GM19324 (cell line): ENCODE measurements at regions not wholly inside any gene's neighbourhood (a gene's known extent, or its start where the extent isn't known, plus 50 kb on each side); places are given as distances from the start of the nearest gene placed in this dataset.

ENCODE experiments used
- ATAC-seq: cut with Tn5 transposase; IDR thresholded peaks from one replicate; pipeline ENCODE4 v1.9.1; 2021; ENCODE audit warnings: mild to moderate bottlenecking, moderate library complexity; ENCODE audit not compliant: unreplicated experiment, low FRiP score

GRCh38 chr9:14031810-14032209 lies 282.1 kb downstream of the NFIB start:
- ATAC-seq: no peak

GRCh38 chr9:14031060-14031414 lies 282.9 kb downstream of the NFIB start:
- no peak for ATAC-seq

DNA sequence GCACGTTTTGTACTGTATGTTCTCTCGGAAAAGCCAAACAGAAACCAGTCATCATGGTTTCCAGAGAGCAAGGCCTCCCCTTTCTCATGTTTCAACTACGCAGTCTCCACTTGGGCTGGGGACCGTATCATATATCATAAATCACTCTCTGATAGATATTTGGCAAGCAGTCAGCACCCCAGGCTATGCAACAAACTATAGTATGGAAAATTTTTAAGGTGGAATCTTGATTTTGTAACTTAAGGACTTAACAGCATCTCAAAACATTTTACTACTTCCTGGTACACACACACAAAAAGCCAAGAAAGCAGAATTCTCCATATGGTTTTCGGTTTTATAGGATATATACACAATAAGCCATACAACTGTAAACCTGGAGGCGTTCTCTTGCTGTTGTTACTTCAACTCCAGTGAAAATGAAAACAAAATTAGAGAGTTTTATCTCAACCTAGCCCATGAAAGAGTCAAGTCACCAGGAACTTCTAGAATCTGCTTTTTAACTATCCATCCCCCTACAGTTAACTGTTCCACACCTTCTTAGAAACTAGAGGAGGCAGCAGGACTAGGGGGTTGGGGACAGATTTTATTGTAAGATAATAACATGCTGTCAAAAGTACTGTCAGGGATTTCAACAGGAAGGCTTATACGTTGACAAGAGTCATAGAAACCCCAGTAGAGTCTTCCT lies 283.4 kb downstream of the NFIB start:
- ATAC-seq: no peak

GRCh38 chr9:14029806-14030374 lies 284.1 kb downstream of the NFIB start:
- no peak for ATAC-seq

DNA sequence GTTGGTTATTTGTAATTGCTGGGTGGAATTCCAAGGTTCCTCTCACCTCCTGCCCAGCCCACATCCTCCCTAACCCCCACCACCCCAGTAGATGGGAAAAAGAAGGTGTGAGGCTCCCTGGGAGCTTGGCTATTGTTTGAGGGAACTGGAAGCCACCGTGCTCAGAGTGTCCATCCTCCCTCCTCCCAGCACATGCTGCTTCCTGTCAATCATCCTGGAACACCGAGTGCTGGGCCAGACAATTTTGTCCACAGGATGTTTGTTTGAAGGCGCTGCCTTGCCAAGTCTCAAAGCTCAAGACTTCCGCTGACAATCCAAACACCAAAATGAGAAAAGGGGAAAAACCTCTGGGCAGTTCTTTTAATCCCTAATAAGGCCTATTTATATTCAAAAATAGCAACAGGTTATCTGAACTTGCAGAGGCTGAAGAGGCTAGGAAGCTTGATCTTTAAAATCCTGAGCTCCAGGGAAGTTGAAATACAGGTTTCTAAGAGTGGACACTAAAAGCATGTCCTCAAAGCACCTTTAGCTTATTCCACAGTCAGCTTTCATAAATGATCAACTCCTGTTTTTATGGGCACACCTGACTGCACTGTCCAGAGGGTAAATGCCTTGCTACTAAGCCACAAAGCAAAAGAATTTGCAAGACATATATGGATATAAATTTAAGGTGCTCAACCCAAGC lies 286.7 kb downstream of the NFIB start:
- ATAC-seq: no peak

DNA sequence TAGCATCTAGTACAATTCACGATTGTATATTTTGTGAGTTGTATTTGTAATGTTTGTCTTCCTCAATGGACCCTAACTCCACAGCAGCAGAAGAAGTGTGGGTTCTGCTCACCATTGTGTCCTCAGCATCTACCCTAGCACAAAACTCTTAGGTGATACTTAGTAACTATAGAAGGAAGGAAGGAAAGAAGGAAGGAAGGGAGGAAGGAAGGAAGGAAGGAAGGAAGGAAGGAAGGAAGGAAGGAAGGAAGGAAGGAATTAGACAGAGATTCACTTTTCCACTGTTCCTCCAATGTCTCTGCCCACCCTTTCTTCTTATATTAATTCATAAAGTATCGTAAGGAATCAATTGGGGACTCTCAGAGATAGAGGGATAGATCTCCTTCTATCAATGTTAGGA lies 288.2 kb downstream of the NFIB start:
- ATAC-seq: no peak

DNA sequence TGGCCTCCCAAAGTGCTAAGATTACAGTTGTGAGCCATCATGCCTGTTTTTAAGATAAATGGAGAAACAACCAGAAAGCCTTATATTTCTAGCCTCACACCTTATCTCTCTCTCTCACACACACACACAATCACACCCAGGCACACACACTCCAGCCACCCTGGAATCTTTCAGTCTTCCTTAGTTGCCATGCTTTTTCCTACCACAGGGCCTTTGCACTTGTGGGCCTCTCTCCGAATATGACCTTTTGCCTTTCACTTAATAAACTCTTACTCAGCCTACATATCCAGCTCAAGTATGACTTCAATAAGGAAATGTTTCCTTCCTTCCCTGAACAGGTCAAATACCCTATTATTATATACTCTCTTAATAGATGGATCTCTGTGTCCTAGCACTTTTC lies 290.7 kb downstream of the NFIB start:
- no peak for ATAC-seq

DNA sequence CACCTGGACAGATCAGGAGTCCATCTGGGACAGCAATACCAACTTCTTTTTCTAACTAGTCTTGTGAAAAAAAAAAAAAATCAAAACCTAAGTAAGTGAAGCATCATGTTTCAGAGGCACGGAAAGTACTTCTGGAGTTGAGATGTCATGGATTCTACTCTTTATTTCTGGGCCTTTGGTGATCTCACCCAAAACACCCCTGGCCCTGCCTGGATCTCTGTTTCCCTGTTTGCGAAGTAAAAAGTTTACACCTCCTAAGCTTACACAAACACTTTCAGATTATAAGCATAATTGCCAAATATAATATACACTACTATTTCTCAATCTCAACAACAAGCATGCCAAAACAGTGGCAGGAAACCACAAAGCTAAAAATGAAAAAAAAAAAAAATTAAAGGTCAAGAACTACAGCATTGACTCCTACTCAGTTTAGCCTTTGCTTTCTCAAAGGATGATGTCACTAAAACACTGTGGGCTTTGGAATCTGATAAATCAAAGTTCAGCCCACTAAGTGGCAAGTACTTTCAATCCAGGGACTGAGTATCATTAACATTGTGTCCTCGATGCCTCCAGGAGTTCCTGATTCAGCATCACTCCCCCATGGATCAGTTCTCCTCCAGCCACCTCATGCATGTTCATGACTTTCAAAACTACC lies 291.9 kb downstream of the NFIB start:
- no peak for ATAC-seq

DNA sequence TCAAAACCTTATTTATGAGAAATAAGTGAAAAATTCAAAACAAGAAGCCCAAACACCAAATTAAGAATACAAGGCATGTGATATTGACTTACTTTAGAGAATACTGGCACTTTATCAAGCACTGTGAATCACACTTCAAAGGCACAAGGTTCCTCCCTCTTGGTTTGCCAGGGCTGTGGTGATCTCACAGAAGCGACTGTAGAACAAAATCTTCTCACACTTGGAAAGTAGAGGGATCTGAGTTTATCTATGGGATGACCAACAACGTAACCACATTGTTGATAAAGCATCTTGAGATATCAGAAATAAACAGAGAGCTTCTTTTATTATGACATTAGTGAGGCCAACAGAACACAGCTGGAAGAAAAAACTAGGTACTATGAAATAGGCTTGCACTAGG lies 295.9 kb downstream of the NFIB start:
- ATAC-seq: no peak

- ATAC-seq: no peak
Observed at GRCh38 chr9:14014744-14015143, 299.2 kb downstream of the NFIB start.

DNA sequence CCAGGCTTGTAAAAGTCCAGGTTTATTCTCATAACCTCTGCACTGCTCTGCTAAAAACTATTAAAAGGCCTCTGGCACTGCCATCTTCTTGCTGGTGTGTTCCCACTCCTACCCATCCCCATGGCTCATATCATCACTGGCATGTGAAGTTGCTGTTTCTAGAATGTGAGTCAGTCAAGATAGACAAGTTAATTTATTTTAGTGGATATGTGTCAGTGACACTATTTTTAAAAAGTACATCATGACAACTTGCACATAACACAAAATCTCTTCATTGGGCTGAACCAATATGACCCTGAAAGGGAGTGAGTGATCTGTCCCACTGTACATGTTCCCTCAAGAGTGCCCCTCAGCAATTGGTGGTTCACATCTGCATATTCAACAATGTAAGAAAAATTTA lies 299.7 kb downstream of the NFIB start:
- ATAC-seq: no peak

DNA sequence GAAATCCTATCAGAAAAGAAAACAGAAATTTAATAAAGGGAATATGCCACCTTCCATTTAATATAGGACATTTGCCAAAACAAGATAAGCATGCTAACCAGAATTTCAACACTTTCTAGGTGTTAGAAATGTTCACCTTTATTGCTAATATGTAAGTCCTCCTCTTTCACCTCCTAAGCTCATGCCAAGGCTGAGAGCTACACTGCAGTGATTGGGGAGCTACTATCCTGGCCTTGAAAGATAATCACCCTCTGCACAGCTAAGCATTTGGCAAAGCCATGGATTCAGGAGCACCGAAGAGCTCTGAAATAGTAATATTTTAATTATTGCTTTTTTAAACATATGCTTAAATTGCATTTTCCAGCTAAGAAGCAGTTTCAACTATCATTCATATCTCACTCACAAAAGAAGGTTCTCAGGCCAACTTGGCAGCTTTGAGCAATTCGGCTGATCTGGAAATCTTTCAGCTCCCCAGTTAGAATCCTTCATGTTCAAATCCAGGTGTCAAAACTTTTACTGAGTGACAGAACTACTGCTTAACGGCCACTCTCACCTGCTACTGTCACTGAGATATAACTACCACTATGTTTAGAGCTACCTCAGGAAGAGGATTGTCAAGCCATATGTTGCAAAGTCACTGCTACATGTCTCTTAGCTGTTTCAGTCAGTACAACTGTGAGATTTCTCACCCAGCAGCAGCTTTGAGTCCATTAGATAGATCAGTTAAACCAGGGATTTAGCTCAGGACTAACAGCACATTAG lies 302.0 kb downstream of the NFIB start:
- no peak for ATAC-seq

DNA sequence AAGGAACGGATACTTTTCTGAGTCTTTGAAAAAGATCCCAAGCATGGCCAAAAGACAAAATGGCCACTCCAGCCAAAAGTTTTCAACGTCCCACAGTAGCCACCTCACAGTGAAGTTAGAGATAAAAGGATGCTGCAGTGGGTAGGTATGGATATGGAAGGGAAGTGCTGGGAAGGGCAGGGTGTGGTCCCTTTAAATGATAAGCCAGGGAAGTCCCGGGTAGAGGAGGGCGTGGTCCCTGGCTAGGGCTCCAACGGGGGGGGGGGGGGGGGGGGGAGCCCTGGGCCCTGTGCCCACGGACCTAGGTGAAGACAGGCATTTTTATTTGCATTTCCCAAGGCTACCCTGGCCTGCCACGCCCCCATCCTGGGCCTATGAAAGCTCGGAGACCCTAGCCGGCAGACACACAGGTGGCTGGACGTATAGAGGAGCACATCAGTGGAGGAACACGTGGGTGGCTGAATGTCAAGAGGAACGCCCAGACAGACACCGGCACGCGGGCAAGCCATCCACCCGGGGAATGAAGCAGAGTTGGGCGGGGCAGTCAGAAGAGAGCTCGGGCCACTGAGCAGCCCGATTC lies 306.7 kb downstream of the NFIB start:
- no peak for ATAC-seq

DNA sequence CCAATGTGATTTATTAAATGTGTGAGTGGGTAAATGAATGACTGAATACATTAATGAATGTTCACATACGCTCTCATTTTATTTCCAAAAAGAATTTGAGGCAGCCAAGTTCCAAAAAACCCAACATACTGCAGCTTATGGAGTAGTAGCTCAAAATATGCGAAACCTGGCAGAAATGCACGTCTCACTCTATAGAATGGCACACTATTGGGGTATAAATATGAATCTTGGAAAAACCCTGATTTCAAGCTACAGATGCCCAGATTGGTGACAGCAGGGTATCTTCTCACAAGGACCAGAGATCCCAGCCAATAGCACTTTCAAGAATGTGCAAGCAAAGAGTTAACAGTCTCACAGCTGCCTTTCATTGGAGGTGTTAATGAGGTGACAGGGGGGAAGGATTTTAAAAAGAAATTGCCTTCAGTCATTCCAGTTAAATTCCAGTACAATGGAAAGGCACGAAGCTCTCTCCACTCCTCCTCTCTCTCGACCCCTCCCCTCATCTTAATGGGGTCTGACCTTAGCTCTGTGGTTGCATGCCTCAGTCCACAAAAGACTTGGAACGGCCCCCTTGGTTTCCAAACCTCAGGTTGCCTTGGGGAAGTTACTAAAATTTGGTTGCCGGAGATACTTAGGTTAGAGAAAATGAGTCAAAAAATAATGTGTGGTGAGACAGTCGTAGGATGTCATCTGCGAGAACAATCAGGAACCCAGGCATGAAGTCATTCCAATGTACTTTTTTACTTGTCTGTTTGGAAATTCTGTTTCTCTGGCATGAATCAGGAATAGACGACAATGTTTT lies 307.4 kb downstream of the NFIB start:
- ATAC-seq: no peak

DNA sequence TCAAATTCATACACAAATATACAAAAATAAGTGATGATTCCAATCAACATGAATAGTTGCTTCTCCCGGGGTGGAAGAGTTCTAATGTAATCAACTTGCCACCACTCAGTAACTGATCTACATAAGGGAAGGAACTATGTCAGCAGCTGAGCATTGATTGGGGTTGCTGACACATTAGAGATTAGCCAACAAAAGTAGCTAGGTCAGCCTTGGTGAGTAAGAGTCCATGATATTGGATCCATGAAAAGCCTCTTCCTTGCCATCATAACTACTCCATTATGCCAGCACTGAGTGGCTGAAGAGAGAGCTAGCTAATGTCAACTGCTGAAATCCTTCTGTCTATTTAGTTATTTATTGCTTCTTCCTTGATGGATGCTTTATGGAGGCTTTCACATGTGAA lies 309.8 kb downstream of the NFIB start:
- ATAC-seq: no peak

DNA sequence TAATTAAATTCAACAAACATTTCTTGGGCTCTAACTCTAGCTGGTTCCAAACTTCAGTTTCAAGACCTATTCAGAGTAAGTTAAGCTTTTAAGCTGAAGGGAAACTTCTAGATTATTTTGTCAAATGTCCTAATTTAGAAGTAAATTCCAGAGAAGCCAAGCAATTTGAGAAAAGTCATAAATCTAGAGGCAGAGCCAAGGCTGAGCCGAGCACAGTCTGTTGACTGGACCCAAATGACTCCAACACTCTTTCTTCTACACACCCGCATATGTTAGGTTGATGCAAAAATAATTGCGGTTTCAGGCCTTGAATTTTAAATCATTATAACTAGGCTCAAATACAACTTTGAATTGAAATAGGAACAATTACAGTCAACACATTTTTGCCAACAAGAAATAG lies 319.7 kb downstream of the NFIB start:
- ATAC-seq: no peak

DNA sequence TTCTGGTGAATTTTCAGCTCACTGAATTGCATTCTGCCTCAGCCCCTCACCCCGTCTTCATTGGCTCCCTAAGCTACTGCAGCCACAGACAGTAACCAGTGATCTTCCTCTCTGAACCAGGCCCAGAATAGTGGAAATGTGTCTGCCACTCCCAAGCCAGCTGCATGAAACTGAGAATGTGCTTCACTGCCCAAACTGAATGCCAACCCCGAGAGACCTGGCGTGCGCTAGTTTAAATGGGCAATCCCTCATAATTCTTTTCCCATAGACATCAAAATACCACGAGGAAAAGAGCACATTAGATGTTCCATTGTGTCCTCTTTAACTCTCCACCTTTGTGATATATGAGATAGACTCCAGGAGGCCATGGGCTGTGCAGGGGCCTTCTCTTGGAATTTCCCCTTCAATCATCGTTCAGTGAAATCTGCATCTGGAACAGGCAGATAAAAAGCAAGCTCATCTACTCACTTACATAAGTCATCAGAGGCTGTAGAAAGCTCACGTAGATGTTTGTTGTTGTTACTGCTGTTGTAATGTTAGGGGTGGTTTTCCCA lies 320.2 kb downstream of the NFIB start:
- ATAC-seq: no peak

DNA sequence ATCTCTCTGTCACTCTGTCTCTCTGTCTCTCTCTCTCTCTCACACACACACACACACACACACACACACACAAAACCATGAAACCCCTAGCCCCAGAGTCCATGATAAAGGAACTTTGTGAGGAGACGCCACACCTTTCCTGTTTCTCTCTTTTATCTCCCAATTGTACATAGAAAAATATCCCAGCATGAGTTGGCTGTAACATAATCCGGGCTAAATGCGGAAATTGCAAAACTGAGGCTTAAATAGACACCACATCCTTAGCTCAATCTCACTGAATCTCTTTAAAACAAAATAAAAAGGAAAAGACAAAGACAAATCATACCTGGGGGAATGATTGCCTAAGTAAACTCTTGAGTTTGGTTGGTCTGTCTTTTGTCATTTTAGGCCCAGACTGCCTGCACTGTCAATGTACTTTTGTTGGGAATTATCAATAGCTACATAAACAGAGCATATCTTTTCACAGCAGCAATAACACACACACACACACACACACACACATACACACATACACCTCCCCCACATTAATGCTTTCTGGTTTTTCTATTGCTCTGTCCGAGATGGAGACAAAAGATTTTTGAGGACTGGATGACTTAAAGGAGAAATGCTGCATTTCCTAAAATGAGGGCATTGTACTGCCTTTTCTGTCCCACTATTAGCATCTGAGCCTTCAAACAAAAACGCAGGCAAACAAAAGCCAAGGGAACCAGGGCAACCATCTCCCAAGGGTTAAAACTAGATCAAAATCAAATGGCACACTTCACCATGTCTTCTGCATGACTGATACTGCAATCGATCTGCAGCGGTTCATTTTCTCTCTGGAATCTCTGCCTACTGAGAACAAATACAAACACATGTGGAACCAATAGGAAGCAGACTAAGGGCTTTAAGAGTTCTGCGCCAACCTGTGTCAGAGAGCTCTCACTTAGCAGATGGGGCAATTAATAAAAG lies 321.5 kb downstream of the NFIB start:
- no peak for ATAC-seq
